ENCODE measurements at regions not wholly inside any gene's neighbourhood (a gene's known extent, or its start where the extent isn't known, plus 50 kb on each side); places are given as distances from the start of the nearest gene placed in this dataset.
"Not testable (repeated sequence)": the region's sequence is repeated elsewhere in the genome, so short reads cannot be mapped to it uniquely, and the experiment has no call there.

- no peaks in the 10 kb centered on the region for H3K36me3 ChIP-seq (replicated peaks; ENCODE audit: insufficient read depth, low read depth)
- H3K4me1 ChIP-seq (ENCODE audit: insufficient read depth), result peaks cover 4% of the 10 kb centered on the region
- no peak overlapping the region for H3K4me2 ChIP-seq
- no peak for DNase-seq (ENCODE audit: low spot score)
- no peaks in the 10 kb centered on the region for H3K27me3 ChIP-seq
- H2AFZ ChIP-seq, result no peak overlapping the region
- H3K79me2 ChIP-seq, result no peaks in the 10 kb centered on the region
- H3K4me3 ChIP-seq, result no peak overlapping the region
- H4K20me1 ChIP-seq (ENCODE audit: insufficient read depth, poor library complexity, severe bottlenecking), result no peaks in the 10 kb centered on the region
- 87% methylated on average over 4 of the region's 4 CpGs for WGBS (ENCODE audit: low lambda C conversion rate, missing lambda C conversion rate)
- no peak overlapping the region for H3K27ac ChIP-seq
- H3K9me2 ChIP-seq (replicated peaks; ENCODE audit: insufficient read depth), result no peaks in the 10 kb centered on the region
- TF ChIP-seq, protein P1, sequence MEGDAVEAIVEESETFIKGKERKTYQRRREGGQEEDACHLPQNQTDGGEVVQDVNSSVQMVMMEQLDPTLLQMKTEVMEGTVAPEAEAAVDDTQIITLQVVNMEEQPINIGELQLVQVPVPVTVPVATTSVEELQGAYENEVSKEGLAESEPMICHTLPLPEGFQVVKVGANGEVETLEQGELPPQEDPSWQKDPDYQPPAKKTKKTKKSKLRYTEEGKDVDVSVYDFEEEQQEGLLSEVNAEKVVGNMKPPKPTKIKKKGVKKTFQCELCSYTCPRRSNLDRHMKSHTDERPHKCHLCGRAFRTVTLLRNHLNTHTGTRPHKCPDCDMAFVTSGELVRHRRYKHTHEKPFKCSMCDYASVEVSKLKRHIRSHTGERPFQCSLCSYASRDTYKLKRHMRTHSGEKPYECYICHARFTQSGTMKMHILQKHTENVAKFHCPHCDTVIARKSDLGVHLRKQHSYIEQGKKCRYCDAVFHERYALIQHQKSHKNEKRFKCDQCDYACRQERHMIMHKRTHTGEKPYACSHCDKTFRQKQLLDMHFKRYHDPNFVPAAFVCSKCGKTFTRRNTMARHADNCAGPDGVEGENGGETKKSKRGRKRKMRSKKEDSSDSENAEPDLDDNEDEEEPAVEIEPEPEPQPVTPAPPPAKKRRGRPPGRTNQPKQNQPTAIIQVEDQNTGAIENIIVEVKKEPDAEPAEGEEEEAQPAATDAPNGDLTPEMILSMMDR (IDR thresholded peaks at IDR 0.05; ENCODE audit: poor library complexity), result no peak
- TF ChIP-seq EZH2 (IDR thresholded peaks at IDR 0.05; ENCODE audit: borderline replicate concordance), result no peak
- no peak for TF ChIP-seq EZH2phosphoT487 (IDR thresholded peaks at IDR 0.05; ENCODE audit: low read depth, severe bottlenecking, unreplicated experiment)
- H3K9me3 ChIP-seq (ENCODE audit: low read depth), result no peaks in the 10 kb centered on the region
These were observed 75.7 kb upstream of the CCDC90B start for GRCh38 chr11:83361831-83362230.

DNA sequence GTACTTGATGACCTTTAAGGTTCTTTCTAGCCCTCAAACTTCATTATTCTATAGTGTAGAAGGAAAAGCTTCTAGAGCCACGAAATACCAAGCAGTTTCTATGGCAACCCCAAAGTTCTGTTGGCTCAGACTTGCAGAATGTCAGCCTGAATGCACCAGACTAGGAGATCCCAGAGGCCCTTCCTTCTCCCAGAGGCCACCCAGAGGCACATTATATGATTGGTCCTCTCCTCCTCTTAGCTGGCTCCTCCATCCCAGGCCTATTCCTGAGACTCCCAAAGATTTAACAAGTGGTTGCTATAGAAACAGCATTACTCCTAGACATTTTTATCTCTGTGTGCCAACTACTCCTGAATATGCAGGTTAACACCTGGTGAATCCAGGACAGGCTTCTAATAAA is 69.2 kb upstream of the CCDC90B start:
- TF ChIP-seq EZH2 (IDR thresholded peaks at IDR 0.05; ENCODE audit: borderline replicate concordance) (no peak), EZH2phosphoT487 (IDR thresholded peaks at IDR 0.05; ENCODE audit: low read depth, severe bottlenecking, unreplicated experiment) (no peak)
- TF ChIP-seq, protein P1 (IDR thresholded peaks at IDR 0.05; ENCODE audit: poor library complexity), result no peak
- no peak overlapping the region for H3K4me2 ChIP-seq
- H3K27ac ChIP-seq, result no peak overlapping the region
- H4K20me1 ChIP-seq (ENCODE audit: insufficient read depth, poor library complexity, severe bottlenecking), result no peaks in the 10 kb centered on the region
- 56% methylated on average over 1 of the region's 1 CpG for WGBS (ENCODE audit: low lambda C conversion rate, missing lambda C conversion rate)
- no peak overlapping the region for H3K4me3 ChIP-seq
- no peaks in the 10 kb centered on the region for H3K27me3 ChIP-seq
- H2AFZ ChIP-seq, result no peak overlapping the region
- H3K79me2 ChIP-seq, result no peaks in the 10 kb centered on the region
- H3K9me3 ChIP-seq (ENCODE audit: low read depth), result no peaks in the 10 kb centered on the region
- no peaks in the 10 kb centered on the region for H3K9me2 ChIP-seq (replicated peaks; ENCODE audit: insufficient read depth)
- DNase-seq (ENCODE audit: low spot score), result no peak
- H3K4me1 ChIP-seq (ENCODE audit: insufficient read depth), result no peaks in the 10 kb centered on the region
- no peaks in the 10 kb centered on the region for H3K36me3 ChIP-seq (replicated peaks; ENCODE audit: insufficient read depth, low read depth)

DNA sequence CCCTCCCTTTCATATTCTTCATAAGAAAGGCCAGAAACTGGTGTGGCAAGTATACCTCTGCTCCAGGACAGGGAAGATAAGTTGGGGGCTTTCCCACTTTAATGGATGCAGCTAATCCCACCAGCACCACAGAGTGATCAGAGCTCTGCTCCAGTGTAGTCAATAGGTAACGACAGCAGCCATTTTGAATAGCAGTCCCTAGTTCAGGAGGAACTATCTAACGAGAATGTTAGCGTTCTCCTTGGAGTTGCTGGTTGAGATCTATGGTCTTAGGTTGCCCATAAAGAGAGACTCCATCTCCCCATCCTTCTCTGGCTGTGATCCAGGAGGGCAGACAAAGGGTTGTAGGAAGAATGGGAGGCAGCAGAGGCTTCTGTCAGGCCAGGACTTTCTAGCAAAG is 64.0 kb upstream of the CCDC90B start:
- Histone ChIP-seq H2AFZ (no peak overlapping the region), H3K4me2 (no peak overlapping the region), H3K36me3 (replicated peaks; ENCODE audit: insufficient read depth, low read depth) (no peaks in the 10 kb centered on the region), H3K4me1 (ENCODE audit: insufficient read depth) (no peaks in the 10 kb centered on the region), H3K4me3 (no peak overlapping the region), H3K27me3 (no peaks in the 10 kb centered on the region), H3K9me3 (ENCODE audit: low read depth) (no peaks in the 10 kb centered on the region), H3K9me2 (replicated peaks; ENCODE audit: insufficient read depth) (no peaks in the 10 kb centered on the region), H4K20me1 (ENCODE audit: insufficient read depth, poor library complexity, severe bottlenecking) (no peaks in the 10 kb centered on the region), H3K27ac (no peak overlapping the region), H3K79me2 (no peaks in the 10 kb centered on the region)
- no peak for DNase-seq (ENCODE audit: low spot score)
- WGBS (ENCODE audit: low lambda C conversion rate, missing lambda C conversion rate), result 95% methylated on average over 3 of the region's 3 CpGs
- TF ChIP-seq, protein P1 (IDR thresholded peaks at IDR 0.05; ENCODE audit: poor library complexity), result no peak

DNA sequence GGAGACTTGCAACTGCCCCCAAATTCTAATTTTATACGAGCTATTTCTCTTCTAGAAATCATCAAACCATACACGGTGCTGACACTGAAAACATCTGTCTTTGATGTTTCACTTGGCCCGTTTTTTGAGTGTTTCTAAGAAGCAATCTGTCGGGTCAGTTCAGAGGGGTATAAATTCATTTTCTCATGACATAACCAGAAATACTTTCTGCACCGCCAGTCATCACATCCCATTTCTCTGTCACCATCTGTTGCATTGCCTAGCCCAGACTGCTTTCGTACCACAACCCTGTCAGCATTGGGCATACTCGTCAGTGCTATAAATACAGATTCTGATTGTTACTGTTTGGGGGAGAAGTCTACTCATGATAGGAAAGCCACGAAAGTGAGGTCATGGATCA is 63.1 kb upstream of the CCDC90B start:
- Histone ChIP-seq H3K36me3 (replicated peaks; ENCODE audit: insufficient read depth, low read depth) (no peaks in the 10 kb centered on the region), H3K79me2 (no peaks in the 10 kb centered on the region), H3K4me3 (no peak overlapping the region), H3K9me3 (ENCODE audit: low read depth) (no peaks in the 10 kb centered on the region), H3K27me3 (no peaks in the 10 kb centered on the region), H3K27ac (no peak overlapping the region), H3K4me1 (ENCODE audit: insufficient read depth) (no peaks in the 10 kb centered on the region), H4K20me1 (ENCODE audit: insufficient read depth, poor library complexity, severe bottlenecking) (no peaks in the 10 kb centered on the region), H3K9me2 (replicated peaks; ENCODE audit: insufficient read depth) (no peaks in the 10 kb centered on the region), H2AFZ (no peak overlapping the region), H3K4me2 (no peak overlapping the region)
- no peak for DNase-seq (ENCODE audit: low spot score)
- TF ChIP-seq, protein P1 (IDR thresholded peaks at IDR 0.05; ENCODE audit: poor library complexity), result no peak
- TF ChIP-seq EZH2phosphoT487 (IDR thresholded peaks at IDR 0.05; ENCODE audit: low read depth, severe bottlenecking, unreplicated experiment) (no peak), EZH2 (IDR thresholded peaks at IDR 0.05; ENCODE audit: borderline replicate concordance) (no peak)
- 57% methylated on average over 8 of the region's 8 CpGs for WGBS (ENCODE audit: low lambda C conversion rate, missing lambda C conversion rate)

DNA sequence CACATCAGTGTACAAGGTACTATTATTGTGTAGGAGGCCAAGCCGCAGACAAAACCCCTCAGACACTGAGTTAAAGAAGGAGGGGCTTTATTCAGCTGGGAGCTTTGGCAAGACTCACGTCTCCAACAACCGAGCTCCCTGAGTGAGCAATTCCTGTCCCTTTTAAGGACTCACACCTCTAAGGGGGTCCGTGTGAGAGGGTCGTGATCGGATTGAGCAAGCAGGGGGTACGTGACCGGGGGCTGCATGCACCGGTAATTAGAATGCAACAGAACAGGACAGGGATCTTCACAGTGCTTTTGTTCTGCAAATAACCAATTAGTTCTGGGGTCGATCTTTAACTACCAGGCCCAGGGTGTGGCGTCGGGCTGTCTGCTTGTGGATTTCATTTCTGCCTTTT is 60.5 kb upstream of the CCDC90B start:
- WGBS (ENCODE audit: low lambda C conversion rate, missing lambda C conversion rate), result 83% methylated on average over 12 of the region's 12 CpGs
- H3K27me3 ChIP-seq, result not testable (repeated sequence)

GRCh38 chr11:83344521-83344920 is 58.4 kb upstream of the CCDC90B start:
- 93% methylated on average over 9 of the region's 9 CpGs for WGBS (ENCODE audit: low lambda C conversion rate, missing lambda C conversion rate)
- not testable (repeated sequence) for H4K20me1 ChIP-seq (ENCODE audit: insufficient read depth, poor library complexity, severe bottlenecking); H3K79me2 ChIP-seq; H3K4me1 ChIP-seq (ENCODE audit: insufficient read depth); H3K36me3 ChIP-seq (replicated peaks; ENCODE audit: insufficient read depth, low read depth); H3K4me2 ChIP-seq; H3K27me3 ChIP-seq; DNase-seq (ENCODE audit: low spot score); H3K27ac ChIP-seq; H3K4me3 ChIP-seq; H3K9me3 ChIP-seq (ENCODE audit: low read depth); H3K9me2 ChIP-seq (replicated peaks; ENCODE audit: insufficient read depth); H2AFZ ChIP-seq

More for the DNA sequence above, 60.5 kb upstream of the CCDC90B start:
- H3K4me1 ChIP-seq (ENCODE audit: insufficient read depth); DNase-seq (ENCODE audit: low spot score); H3K4me2 ChIP-seq; H3K79me2 ChIP-seq; H3K27ac ChIP-seq; H2AFZ ChIP-seq; H3K36me3 ChIP-seq (replicated peaks; ENCODE audit: insufficient read depth, low read depth); H3K9me2 ChIP-seq (replicated peaks; ENCODE audit: insufficient read depth); H4K20me1 ChIP-seq (ENCODE audit: insufficient read depth, poor library complexity, severe bottlenecking); H3K4me3 ChIP-seq; H3K9me3 ChIP-seq (ENCODE audit: low read depth): not testable (repeated sequence)

Data from hepatocyte (in vitro differentiated cells).